SHP77 (cell line): ENCODE measurements at regions not wholly inside any gene's neighbourhood (a gene's known extent, or its start where the extent isn't known, plus 50 kb on each side); places are given as distances from the start of the nearest gene placed in this dataset.
"Not testable (repeated sequence)": the region's sequence is repeated elsewhere in the genome, so short reads cannot be mapped to it uniquely, and the experiment has no call there.

ENCODE experiments used
- DNase-seq, 2 experiments: peaks; one replicate each; lab custom pipeline; 2025; lab: John Stamatoyannopoulos, UW

DNA sequence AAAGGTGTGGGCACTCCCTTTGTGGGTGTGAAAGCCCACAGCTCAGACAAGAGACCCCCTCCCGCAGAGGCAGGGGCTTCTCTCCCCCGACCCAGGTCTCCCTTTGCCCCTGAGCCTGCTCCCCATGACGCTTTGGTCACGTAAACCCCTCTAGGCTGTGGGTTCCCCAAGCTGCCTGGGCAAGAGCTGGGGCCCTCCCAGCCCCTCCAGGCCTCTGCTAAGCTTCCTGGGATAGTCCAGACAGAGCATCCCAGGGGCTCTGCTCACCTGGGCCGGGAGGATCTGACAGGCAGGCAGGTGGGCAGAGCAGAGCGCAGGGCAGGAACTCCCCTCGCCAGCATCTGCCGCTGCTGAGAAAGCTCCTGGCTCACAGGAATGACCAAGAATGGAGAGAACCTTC, 177.3 kb downstream of the BANP start:
- no peak for DNase-seq

DNA sequence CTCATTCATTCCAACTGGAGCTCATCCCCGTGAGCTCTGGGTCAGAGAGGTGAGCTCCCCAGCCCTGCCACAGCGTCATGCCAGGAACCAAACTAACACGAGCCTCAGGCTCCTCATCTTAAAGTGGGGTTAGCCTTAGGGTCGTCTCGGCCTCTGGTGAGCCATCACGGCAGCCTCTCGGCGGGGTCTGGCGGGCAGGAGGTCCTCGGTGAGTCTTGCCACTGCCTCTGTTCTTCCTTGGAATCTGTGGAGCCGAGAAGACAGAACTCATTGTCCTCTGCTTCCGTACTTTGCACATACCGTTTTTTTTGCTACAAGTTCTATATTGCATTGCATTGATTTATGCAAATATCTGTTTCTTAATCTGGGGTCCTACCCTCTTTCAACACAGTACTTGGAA, 177.9 kb downstream of the BANP start:
- not testable (repeated sequence) for DNase-seq

DNA sequence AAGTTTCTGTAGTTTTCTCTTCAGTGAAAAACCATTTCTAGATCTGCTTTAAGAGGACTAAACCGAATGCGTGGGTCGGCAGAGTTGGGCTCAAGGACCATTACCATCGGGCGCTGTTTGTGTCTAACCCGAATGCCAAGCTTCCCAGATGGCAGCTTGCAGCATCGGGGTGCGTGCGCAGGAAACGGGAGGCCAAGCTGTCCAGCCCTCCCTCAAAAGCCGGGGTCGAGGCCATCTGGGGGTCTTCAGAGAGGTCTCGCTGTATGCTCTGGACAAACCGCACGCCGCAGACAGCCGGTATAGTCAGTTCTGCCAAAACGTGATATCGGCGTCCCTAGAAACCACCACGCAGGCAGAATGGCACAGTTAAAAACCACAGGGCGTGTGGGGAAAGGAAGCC, 178.8 kb downstream of the BANP start:
- no peak for DNase-seq

DNA sequence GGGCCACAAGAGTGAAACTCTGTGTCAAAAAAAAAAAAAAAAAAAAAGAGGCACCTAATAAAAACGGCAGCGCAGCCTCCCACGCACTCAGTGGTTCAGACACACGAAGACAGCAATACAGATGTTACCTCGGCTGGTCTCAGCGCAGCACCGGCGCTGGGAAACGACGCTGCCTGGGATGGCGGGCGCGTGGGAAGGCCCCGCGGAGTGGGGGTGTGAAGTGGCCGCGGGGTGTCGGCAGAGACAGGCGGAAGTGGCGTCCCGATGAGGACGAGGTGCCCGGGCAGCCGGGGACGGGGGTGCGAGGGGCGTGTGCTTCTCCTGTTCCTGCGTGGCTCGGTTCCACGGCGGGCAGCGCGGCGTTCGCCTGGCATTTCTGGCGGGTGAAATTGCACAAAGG, 179.4 kb downstream of the BANP start:
- no peak for DNase-seq

DNA sequence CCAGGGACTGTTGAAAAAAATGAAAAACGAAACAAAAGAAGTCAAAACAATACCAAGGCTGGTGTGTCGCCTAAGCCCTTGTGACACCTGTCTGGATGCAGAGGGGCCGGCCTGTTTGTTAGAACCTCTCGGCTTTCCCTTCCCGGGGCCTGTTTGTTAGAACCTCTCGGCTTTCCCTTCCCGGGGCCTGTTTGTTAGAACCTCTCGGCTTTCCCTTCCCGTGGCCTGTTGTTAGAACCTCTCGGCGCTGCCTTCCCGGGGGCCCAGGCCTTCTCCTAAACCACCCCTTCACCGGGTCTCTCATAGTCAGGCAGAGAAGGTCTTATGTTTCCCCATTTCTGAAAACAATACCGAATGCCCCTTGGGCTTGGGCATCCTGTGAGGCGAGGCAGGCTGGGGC, 180.0 kb downstream of the BANP start:
- DNase-seq: no peak

DNA sequence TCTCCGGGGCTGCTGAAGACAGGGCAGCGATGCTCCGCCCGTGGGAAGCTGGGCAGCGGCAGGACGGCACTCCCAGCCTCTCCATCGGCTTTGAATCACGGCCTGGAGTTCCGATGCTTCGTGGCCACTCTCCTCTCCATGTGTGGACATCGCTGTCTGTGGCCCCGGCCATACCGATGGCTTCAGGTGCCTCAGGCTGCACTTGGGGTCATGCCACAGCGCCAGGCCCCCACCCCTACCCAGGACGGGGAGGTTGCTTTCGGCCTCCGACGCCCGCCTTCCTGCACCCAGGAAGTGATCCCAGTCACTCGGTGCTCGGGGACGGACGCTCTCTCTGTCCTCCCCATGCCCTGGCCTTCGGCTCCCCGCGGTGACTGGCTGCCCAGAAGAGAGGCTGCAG, 180.7 kb downstream of the BANP start:
- no peak for DNase-seq

DNA sequence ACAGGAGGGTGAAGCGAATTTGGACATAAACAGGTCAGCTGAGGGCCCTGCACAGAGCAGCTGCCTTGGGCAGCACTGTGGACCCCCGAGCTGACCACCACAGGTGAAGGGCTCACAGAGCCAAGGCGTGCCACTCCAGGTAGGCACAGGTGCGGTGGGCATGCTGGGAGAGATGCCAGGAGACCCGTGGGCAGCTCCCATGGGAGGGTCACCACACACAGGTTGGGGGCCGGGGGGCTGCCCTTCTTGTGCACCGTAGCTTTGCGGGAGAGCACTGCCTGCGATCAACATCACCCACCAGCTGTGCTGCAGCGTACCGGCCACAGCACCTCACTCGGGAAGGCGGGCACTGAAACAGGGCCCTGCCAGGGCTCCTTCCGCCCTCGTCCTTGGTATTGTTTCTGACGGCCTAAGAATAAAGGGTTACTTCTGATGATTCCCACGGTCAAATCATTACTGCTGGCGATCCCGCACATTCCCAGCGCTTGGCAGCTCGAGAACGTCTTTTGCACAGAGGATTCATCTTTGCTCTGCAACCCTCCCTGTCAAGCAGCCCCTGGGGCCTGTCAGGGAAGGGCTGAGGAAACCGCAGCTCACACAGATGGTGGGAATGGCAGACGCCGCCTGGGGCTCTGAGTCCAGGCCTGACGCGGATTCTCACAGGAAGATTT, 181.7 kb downstream of the BANP start:
- DNase-seq: no peak

DNA sequence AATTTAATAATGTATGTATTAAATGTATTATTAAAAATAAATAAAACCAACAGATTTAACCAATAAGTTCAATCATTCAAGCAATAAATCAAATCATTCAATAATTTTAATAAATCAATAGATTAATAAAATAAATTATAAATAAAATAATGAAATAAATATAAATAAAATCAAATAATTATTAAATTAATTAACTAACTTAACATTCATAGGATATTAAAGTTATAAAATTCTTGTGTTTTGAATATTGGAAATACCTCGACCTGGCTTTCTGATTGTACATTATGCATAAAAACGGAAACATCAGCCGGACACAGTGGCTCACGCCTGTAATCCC, 182.2 kb downstream of the BANP start:
- DNase-seq: no peak

DNA sequence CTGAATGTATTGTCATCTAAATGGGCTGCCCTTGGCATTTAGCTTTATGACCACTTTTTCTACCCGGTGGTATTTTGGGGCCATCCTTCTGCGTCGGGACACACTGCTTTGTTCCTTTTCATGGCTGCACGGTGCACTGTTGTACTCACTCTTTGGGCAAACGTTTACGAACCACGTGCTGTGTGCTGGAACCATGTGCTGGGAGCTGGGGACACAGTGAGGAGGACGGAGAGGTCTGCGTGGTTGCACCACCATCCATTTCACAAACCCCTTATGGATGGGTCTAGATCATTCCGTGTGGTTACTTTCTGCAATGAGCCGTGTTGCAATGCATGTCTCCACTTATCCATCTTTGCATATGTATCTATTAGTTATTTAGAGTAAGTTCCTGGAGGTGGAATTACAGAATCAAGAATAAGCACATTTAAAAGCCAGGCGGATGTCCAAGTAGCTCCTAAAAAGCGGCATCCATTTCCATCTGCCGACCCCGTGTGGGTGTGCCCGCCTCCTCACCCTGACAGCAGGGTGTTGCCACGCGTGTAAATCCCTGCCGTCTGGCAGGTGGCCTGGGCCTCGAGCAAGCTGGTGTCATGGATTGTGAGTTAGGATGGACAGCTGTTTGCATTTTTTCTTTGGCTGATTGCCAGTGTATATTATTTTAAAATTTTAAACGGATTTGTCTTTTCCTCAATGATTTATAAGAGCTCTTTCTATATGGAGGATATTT, 183.1 kb downstream of the BANP start:
- not testable (repeated sequence) for DNase-seq

DNA sequence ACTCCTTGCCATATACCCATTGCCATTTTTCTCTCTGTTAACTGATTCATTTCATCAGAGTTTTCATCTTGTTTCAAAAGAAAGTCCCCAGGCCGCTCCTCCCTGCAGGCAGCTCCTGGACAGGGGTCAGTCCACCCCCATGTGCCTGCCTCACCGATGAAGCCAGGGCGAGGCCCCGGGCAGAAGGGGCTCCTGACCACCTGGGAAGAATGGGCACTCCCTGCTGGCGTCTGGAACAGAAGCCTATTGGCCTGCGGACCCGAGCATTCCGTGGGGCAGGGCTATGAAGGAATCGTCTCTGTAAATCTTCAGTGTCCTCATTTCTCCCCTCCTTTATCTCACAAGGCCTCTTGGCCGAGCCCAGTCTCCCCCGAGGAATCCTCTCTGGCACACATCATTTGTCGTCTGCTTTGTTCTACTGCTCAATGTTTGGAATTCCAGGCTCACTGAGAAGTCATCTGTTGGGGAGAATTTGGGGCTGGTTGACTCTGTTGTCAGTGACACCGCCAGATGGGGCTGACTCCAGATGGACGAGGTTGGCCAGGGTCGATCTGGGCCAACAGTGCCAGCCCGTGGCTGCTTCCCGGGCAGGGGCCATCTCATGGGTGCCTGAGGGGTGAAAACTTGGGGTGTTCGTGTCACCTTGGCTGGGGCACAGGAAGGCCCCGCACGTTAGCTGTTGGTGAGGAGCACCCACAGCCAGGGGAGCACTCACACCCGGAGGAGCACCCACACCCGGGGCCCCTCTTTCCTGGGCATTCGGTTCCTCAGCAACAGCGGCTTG, 183.9 kb downstream of the BANP start:
- not testable (repeated sequence) for DNase-seq

DNA sequence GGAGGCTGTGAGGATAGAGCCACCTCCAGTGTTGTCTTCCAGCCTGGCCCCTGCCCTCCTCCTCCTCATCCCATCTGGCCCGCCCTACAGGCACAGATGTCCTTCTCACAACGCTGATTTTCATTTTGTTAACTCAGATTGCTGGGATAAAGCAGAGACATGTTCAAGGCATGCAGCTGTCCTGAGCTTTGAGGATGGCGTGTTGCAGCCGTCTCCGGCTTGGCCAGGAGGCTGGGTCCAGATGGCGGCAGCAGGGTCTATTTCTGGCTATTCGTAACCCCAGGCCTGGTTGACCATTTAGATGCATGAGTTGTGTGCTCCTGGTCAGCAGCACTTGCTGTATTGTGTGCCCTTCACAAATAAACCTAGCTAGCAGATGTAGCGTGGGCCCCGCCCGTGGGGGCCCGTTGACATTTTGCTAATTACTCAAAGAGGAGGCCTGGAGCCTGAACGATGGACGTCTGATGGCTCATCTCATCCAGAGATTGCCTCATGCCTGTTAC, 185.0 kb downstream of the BANP start:
- peak; percentile 48 to 70 for DNase-seq

DNA sequence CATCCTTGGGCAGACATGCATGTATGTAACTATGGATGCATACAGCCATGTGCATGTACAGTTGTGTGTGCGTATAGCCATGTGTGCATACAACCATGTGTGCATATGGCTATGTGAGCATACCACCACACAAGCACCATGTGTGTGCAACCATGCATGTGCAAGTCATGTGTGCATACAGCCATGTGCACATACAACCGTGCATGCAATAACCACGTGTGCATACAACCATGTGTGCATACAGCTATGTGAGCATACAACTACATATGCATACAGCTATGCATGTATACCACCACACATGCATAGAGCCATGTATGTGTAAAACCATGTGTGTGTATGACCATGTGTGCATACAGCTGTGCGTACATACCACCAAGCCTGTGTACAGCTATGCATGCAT, 185.7 kb downstream of the BANP start:
- DNase-seq: not testable (repeated sequence)

DNA sequence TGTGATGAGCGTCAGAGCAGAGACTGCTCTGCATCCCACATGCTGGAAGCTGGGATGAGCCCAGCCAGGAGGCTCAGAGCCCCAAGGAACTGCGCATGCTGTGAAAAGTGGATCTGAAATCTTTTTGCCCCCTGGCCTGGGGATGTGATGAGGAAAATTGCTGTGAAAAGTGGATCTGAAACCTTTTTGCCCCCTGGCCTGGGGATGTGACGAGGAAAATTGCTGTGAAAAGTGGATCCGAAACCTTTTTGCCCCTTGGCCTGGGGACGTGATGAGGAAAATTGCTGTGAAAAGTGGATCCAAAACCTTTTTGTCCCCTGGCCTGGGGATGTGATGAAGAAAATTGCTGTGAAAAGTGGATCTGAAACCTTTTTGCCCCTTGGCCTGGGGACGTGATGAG, 187.9 kb downstream of the BANP start:
- not testable (repeated sequence) for DNase-seq

DNA sequence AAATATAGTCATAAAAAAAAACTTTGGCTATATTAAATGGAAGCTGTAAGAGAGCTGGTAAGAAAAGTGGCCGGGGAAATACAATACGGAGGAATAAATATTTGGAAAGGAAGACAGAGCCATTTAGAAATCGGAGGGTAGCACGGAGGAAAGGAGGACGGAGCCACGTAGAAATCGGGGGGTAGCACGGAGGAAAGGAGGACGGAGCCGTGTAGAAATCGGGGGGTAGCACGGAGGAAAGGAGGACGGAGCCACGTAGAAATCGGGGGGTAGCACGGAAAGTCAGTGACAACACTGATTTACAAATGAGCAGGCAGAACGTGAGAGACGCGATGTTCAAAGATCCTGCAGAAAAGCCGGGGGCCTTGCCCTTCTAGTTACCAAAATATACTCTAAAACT, 189.0 kb downstream of the BANP start:
- not testable (repeated sequence) for DNase-seq

DNA sequence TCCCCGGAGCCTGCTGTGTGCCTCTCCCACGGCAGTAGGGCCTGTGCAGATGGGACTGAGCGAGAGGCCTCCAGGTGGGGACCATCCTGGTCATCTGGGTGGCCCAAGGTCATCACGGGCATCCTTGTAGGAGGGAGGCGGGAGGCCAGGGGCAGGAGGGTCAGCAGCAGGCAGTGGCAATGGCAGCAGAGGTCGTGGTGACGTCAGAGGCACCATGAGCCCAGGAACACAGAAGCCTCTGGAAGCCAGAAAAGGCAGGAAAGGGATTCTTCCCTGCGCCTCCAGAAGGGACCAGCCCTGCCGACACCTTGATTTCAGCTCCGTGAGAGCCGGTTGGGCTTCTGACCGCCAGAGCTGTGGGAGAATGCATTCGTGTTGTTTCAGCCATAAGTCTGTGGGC, 190.3 kb downstream of the BANP start:
- DNase-seq: no peak

DNA sequence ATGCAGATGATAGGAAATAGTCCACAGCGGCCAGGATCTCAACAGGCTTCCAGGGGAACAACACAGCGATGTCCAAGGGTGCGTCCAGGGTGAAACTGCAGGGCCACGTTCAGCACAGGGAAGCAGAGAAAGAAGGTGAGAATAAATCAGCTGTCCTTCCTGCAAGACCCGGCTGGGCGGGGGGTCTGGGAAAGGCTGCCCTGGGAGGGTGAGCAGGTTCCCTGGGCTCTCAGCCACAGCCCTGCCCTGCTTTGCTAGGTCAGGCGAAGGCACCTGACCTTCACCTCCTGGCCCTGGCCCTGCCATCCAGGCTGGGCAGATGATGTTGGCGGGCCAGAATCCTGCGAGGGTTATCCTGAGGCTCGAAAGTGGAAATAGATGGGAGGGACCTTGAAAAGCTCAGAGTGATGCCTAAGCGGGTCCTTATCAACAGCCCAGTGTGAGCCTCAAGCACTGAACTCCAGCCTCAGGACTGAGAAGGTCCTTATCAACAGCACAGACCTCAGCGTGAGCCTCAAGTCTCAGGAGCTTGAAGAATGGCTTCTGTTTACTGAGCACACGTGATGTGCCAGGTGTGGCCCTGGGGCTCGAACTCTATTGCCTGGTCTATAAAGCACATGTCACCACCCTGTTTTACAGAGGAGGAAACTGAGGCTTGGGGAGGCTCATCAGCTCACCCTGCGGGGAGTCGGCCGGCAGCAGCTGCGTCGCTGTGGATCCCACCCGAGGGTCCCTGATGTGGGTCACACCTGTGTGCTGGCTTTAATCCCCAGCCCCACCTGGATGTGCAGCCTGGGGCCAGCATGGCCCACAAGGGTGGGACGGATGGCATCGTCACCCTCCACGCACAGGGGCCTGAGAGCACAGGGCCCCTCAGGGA, 191.1 kb downstream of the BANP start:
- not testable (repeated sequence) for DNase-seq

DNA sequence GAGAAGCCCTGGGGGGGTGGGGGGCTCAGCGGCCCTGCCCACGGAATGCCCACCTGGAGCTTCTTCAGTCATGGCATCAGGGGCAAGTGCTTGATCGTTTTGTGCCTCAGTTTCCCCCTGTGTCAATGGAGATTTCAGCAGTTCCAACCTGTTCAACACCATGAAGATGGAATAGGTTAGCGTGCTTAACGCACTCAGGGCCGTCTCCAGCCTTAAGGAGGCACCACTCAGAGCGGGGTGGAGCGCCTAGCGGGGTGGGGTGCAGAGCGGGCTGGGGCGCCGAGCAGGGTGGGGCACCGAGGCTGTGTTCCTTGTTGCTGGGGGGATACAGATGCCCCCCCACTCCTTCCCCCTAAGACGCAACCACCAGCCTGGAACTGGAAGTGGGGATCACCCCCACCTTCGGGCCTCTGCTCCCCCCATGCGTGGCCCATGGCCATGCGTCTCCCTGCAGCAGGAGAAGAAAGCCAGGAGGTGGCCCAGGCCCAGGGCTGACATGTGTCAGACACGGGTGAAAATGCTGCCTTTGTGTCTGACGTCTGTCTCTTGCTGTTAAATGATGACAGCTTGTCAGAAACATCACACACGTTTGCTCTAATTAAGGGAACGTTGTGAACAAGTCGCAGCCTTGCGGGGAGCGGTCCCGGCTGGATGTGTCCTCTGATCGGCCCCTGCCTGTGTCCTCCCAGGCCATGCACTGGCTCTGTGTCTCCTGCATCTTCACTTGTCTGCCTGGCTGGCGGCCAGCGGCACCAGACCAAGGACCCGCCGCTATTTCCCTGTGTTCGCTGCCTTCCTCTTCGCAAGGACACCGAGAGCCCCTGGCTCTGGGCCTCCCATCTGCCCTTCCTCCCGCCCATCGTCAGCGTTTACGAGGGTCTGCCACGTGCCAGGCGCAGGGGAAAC, 192.1 kb downstream of the BANP start:
- not testable (repeated sequence) for DNase-seq

DNA sequence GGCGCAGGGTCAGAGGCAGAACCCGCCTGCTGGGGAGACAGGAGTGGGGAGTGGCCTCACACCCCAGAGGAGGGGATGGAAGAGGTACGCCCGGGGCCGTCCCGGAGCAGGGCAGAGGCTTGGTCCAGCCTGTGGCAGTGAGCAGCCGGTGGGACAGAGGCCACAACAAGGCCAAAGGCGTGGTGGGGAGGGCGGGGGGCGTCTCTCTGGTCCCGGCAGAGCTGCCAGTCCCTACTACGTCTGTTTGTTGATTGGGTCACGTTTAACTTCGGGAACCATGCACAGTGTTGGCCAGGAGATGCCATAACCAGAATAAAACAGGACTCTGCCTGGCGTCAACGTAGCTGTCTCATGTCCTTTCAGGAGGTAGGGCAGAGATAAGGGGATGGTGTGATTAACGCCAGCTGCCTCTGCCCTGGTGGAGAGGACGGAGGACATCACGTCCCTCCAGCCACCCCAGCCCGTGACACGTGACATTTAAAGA, 192.8 kb downstream of the BANP start:
- no peak for DNase-seq

DNA sequence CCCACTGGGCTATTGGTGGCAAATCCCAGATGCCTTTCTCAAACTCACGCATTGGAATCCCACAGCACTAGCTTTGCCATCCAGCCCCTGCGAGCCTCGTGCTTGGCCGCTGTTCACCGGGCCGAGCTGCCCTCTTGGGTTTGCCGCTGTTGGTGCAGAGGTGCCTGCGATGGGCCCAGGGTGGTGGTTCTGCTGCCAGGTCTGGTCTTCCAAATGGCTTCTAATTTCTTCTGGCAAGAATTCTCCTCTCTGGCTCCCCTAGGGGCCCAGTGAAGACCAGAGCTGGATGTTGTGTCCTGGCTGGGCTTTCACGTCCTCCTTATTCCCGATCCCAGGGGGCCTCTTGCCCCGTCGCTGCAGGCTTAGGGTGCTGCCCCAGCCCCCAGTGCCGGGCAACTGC, 194.1 kb downstream of the BANP start:
- not testable (repeated sequence) for DNase-seq

DNA sequence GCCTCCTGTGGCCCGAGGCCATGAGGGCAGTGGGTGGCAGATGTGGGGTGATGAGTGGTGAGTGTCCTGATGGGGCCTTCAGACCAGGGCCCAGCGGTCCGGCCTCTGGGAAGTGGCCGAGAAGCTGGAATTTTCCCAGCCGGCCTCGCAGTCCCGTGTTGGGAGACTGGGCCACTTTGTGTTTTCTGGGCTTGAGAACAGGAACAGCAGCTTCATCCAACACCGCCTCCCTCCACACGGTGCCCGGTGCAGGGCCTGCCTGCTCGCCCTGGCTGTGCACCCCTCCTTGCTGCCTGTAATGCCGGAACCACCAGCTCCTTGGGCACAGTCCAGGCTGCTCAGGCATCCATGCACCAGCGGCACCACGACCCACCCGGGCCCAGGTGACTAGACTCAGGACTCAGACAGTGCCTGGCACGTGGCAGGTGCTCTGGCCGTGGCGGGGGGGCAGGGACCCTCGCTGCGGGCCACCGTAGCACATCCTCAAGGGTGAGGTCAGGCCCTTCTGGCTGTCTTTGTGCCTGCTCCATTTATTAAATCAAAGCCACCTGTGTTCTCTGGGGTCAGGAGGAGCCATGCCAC, 194.7 kb downstream of the BANP start:
- not testable (repeated sequence) for DNase-seq
